ENCODE measurements at regions not wholly inside any gene's neighbourhood (a gene's known extent, or its start where the extent isn't known, plus 50 kb on each side); places are given as distances from the start of the nearest gene placed in this dataset.

DNA sequence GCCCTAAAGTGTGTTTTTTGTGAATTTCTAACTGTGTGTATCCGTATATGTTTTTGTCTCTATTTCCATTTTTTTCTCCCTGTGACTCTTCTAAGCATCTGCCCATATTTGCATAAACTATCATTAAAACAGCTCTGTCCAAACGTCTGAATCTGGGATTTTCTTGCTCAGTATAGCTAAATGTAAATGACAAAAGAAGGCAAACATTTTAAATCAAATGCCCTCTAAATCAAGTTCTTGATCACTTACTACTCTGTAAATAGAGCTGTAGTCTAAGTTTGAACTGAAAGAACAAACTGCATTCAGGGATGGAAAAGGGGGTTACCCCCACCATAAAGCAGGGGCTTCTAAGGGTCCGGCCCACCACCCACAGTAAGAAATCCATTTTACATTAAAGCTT, 432.0 kb upstream of the FAM241A start:
- DNase-seq (ENCODE audit: low read depth) = no peak

DNA sequence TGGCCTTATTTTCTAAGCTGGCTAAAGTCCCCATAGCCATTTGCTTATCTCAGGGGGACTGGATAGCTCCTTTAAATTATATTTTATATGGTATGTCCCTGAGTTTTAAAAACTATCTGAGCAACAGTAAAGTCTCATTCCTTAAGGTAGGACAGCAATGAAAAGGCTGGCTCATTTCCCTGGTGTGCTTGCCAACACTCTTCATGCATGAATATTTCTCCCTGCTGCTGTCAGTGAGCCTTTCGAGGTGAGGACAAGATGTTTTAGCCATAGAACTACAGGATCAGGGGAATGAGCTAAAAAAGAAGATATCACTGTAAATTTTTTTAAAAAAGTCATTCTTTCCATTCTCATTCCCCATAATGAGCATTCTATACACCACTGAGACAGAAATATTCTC, 427.3 kb upstream of the FAM241A start:
- no peak for DNase-seq (ENCODE audit: low read depth)

DNA sequence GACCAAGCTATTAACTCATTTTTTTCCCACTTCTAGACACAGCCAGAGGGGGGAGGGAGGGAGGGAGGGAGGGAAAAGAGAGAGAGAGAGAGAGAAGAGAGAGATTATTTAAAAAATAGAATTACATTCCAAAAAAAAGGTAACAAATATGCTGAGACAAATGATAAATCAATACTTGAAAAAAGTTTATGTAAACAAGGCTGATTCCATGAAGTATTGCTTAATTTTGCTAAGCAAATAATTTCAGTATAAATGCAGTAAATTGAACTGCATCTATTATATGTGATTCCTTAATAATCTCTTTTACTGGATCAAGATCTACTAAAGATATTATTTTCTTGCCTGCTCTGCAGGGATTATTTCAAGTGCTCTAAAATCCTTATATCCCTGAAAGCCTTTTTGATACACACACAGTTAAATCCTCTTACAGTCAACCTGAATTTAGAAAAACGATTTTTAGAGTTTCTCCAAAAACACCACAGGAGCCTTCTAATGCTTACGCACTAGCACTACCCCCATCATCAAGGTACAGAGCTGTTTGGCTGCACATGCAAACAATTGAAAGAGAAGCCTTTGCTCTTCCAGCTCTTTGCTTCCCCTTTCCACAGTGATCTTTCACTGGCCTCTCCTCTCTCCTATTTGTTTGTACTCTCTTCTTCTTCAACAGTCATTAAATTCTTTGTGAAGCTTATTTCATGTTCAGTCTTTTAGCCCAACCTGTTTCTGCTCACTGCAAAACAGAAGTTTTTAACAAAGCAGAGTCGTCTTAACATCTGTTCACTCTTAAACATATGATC, 426.3 kb upstream of the FAM241A start:
- no peak for DNase-seq (ENCODE audit: low read depth)

DNA sequence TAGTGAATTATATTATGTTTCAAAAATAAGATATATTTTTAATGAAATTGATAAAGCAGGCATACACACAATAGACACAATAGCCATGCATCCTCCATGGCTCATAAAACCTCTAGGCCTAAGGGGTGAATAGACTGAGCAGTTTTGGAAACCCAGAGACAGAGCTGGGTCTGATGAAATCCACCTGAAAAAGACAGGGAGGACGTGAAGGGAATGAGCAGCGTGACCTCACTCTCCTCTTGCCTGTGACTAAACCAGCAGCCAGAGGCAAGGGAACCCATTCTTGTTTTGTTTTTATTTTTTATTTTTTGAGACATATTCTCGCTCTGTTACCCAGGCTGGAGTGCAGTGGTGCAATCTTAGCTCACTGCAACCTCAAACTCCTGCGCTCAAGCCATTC, 424.4 kb upstream of the FAM241A start:
- DNase-seq (ENCODE audit: low read depth) = no peak

DNA sequence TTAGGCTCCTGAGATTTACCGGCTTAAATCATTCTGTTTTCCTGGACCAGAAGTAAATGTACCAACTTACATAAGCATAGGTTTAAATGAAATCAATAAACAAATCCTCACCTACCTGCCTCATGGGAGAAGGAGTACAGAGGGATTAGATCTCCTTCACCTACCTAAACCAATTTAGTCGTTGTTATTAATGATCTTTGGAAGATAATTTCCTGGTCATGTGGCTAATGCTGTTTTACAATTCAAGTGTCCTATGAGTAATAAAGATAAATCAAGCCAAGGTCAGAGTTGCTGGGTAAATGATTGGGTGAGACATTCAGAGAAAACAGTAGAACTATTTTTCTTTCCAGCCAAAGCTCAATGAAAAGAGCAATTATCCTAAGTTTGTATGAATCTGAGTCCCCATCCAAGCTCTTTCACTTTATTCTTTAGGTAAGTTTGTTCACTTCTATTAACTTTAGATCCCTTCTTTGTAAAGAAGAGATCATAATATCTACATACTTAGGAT, 423.0 kb upstream of the FAM241A start:
- no peak for DNase-seq (ENCODE audit: low read depth)

DNA sequence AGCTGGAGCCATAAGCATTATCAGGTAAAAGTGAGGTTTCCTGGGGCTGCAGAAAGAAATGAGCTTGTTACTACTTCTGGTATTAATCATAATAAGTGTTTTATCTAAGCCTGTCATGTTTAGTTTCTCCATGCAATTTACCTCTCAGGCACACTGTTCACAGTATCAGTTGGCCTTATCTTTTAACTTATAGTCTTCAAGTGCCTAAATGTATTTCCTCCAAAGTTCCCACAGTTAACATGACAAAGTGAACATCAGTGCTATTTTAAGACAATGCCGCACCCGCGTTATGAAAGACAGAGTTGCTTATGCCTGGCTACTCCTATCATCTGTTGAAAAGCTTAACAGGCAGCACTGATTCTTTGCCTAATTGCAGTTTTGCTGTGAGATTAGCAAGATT, 408.7 kb upstream of the FAM241A start:
- DNase-seq (ENCODE audit: low read depth) = no peak

DNA sequence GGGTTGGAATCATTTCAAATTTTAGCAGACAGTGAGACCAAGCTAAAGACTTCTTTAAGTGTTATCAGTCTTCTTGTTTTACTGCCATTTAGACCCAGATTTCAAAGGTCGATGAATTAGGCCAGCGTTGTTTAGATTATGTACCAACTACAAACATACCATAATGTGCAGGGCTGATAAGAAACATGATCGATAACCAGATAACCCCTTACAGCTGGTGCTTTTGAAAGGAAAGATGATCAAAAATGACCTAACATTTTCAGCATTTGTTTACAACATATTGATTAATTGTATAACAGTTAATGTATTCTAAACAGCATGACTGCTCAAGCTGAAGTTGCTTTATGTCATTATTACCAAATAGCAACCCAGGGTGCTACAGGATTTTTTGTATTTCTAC, 400.4 kb upstream of the FAM241A start:
- DNase-seq (ENCODE audit: low read depth) = no peak

DNA sequence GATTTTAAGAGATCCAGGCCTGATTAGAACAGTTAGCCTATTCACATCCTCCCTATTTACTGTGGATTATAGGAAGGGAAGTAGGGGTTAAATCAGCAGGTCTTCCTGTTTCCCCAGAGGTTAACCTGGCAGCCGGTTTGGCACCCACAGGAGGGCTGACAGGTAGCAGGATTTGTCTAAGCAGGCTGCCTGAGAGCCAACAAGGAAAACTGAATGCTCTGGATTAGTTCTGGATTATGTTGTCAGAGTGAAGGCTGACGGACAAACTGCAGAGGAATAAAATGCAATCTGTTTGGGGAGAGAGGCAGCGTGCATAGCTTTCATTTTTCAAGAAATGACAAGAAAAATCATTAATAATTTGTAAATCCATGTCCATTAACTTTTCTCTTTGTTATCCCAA, 397.1 kb upstream of the FAM241A start:
- no peak for DNase-seq (ENCODE audit: low read depth)

DNA sequence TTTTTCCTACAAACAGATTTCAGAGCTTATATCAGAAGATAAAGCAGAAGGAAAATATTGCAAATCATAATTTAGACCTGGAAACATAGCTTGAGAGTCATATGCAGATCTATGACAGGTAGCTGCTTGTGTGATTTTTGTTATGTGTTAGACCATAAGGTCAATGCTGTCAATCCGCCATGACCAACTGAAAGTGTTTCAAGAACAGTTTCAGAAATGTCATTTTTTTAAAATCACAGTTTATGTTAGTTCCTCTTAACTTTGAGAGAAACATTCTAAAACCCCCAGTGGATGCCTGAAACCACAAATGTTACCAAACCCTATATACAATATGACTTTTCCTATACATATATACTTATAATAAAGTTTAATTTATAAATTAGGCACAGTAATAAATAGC, 391.3 kb upstream of the FAM241A start:
- no peak for DNase-seq (ENCODE audit: low read depth)

DNA sequence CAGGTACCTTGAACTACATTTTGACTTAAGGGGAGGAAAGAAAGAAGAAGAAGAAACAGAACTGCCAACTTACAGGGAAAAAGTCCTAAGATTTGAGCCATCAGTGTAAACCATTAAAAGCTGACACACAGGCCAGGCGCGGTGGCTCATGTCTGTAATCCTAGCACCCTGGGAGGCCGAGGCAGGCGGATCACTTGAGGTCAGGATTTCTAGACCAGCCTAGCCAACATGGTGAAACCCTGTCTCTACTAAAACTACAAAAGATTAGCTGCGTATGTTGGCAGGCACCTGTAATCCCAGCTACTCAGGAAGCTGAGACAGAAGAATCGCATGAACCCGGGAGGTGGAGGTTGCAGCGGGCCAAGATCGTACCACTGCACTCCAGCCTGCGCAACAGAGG, 389.7 kb upstream of the FAM241A start:
- no peak for DNase-seq (ENCODE audit: low read depth)

DNA sequence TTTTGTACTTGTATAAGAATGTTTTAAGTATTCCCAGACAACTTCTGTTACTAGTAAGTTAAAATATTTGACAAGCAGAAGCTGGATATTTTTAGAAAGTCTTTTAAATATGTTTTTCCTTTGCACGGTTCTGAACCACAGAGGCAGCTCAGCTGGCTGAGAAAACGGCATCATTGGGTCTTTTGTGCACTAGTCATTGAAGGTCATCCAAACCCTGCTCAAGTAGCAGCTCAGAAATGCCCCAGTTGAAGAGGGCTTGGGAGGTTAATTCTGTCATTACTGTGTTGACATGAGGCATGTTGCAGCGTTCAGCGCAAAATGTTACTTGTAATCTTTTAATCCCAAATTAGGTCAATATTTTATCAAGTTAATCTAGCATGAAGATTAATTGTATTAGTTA, 383.7 kb upstream of the FAM241A start:
- DNase-seq (ENCODE audit: low read depth) = no peak

DNA sequence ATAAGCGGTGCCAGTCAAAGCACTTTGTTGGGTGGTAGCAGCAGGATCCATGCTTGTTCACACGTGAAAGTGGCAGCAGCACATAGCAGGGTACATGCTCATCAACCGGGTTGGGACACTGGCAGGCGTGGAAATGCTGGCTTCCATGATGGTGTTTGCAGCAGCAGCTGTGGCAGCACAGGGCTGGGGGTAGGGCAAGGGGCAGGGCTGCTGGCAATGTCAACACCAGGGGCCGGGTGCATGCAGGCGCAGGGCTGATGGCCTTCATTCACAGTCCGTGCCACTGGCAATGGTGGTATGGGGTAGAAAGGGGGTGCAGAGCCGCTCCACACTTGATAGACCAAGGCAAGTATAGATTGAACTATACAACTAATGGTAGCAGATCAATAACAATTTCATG, 374.7 kb upstream of the FAM241A start:
- no peak for DNase-seq (ENCODE audit: low read depth)

DNA sequence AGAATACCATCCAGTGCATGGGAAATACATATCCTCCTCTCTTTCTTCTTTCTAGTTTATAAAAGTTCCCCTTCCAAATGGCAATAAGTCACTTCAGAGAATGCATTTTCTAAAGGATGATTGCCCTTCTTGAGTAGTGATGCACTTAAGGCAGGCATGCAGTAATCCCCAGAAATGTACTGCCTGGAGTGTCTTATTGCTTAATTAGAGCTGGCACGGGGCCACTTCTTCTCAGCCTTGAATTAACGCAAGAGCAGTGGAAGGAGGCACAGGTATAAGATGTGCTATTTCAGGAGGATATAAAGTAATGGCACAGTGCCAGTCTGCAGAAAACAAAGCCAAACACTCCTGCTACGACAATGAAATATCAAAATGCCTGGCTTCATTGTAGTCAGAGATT, 371.4 kb upstream of the FAM241A start:
- DNase-seq (ENCODE audit: low read depth) = no peak

DNA sequence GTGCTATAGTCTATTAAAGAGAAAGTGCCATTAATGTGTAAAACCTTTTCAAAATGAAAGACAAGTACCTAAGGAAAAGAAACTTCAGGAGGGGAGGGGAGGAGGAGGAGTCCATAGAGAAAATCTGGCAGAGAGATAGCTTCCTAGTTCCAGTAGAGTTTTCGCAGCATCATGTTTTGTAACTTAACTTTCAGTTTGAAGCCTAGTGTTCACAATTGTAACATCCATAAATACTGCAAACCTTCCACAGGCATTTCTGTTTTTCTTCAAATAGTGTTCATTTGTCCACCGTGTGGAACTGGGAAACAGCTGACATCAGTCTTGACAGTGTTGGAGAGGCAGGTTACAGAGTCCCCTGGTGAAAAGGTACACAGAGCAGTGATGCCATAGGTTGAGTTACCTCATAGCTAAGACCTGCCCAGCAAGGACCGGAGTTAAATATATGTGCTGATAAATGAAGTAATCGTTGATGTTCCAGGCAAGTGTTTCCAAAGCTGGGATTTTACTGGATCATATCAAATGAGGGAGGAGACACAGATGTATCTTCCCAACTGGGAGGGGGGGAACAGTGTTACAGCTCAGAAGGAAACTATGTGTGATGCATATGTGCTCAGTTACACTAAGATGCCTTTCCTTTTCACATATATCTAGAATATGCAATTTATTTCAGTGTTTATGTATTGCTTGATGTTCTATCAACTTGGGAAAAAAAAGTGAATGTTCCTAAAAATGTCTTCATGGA, 369.5 kb upstream of the FAM241A start:
- no peak for DNase-seq (ENCODE audit: low read depth)

DNA sequence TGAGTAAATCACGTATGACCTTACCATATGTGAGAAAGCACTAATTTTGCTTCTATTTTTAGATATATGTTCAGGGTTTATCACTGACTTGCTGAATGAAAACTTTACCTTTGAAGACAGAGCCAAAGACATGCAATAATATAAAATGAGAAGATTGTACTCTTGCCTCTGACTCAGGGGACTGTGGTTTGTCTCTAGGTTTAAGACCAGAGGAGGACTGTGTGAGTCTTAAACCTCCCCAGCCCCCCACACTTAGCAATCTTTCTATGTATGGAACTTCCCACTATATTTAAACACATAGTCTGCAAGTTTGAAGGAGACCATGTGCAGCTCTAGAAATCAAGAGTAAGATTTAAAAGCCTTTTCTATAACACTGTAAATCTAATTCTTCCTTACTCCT, 368.7 kb upstream of the FAM241A start:
- no peak for DNase-seq (ENCODE audit: low read depth)

DNA sequence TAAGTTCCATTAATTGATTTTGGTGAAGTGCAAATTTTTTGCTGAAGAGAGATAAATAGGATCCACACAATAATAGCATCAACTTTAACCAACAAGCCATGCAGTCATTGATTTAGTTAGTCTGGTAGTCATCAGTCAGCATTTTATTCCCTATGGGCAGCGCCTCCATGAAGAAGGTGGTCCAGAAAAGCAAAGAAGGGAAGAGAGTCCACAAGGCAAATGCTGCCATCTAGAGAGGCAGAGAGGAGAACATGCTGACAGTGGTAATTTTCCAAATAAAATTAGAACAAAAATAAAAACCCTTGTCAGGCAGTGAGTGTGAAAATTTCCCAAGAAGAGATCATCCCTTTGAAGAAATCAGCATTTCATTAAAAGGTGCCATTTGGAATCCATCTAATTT, 366.7 kb upstream of the FAM241A start:
- peak; percentile 6 for DNase-seq (ENCODE audit: low read depth)

DNA sequence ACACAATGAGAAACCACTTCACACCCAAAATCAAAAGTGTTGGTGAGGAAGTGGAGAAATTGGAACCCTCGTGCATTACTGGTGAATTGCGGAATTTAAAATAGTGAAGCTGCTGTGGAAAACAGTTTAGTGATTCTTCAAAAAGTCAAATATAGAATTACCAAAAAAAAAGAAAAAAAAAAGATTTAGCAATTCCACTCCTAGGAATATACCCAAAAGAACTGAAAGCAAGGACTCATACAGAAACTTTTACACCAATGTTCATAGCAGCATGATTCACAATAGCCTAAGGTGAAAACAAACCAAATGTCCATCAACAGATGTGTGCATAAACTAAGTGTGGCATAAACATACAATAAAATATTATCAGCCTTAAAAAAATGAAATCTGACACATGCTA, 364.3 kb upstream of the FAM241A start:
- no peak for DNase-seq (ENCODE audit: low read depth)

DNA sequence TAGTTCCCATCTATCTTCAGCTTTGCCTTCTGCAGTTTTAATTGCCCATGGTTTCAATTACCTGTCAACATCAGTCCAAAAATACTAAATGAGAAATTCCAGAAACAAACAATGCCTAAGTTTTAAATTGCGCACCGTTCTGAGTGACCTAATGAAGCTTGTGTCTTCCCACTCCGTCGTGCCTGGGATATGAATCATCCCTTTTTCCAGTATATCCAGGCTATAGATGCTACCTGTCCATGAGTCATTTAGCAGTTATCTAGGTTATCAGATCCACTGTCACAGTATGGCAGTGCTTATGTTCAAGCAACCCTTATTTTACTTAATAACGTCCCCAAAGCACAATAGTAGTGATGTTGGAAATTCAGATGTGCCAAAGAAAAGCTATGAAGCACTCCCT, 363.6 kb upstream of the FAM241A start:
- DNase-seq (ENCODE audit: low read depth) = no peak

DNA sequence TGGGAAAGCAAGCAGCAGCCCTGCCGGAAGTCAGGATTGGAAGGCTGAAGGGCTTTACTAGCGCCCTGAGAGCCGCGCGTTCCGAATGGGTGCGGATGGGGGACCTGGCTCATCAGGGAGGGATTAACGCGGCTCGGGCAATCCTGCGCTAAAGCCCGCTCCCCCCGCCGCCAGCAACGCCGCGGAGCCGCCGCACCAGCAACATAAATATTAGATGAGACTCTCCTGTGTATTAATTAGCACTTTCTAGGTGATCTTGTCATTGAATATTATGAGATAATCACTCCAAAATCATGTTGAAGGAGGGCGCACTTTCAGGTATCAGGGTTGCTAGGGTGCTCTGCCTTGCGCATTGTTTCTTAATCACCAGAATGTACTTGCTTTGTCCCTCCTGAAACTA, 357.2 kb upstream of the FAM241A start:
- no peak for DNase-seq (ENCODE audit: low read depth)

DNA sequence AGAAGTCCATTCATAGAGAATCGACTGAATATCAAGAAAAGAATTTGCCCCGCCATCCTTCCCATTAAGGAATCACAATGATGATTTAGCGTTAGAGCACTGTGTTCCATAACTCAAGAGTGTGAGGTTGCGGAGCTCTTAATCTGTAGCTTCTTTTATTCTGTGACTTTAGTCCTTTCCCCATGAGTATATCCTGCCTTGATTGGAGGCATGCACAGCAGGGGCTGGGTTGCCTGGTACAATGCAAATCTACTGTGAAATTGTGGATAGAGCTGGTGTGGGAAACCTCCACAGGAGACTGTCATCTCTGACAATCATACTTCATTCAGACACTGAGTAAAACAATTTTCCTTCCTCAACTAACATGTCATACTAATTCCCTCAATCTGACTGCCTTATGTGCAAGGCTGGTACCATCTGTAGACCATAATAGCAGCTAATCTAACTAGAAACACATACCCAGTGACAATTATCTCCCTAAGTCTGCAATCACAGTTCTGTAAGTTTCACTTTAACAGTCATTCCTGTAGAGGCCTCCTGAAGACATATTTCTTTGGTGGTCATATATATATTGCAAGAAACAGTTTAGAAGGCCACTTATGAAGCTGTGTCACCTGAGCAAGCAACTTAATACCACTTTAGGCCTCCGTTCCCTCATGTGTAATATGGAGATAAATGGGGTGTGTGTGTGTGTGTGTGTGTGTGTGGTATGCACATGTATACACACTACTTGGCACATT, 355.2 kb upstream of the FAM241A start:
- no peak for DNase-seq (ENCODE audit: low read depth)

DNA sequence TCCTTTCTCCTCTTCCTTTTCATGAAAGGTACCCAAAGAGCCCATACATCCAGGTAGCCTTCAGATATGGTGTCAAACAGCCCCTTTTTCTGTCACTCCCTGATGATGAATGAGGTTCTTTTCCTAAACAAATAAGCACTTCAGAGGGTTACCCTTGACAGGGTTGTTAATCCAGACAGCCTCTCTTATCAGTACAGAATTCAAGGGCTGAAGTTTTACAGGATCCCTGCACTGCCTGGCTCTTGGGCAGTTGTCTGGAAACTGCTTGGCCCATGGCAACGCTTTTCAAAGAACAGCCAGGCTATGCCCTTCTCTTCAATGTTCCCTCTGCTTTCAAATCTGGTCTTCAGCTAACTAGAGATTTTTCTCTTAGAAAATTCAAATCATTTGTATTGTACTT, 352.6 kb upstream of the FAM241A start:
- no peak for DNase-seq (ENCODE audit: low read depth)

DNA sequence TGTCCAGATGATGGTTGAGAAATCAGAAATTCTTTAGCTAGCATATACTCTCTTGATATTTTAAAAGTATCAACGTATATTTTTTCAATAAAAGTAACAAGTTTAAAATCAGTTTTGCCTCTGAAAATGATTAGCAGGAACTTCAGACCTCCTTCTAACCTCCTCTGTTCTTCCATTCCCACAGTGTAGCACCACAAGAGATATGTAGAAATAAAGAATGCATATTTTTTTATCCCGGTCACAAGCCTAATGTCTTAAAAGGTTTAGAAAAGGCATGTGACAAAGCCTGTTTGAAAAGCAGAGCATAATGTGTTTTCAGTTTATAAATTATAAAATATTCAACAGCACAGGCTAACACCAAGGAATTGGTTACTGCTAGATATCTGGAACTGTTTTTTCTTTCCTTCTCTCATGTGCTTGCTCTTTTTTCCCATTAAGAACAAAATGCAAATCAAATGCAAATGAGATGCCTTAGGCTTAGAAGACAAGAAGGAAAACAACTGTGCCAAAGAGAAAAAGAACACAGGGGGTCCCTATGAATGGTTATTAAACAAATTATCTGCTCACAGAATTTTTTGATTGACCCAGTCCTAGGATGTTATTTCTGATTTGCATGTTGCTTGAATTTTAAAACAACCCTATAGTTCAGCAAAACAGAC, 351.7 kb upstream of the FAM241A start:
- DNase-seq (ENCODE audit: low read depth) = no peak
